ENCODE measurements at regions not wholly inside any gene's neighbourhood (a gene's known extent, or its start where the extent isn't known, plus 50 kb on each side); places are given as distances from the start of the nearest gene placed in this dataset.

DNA sequence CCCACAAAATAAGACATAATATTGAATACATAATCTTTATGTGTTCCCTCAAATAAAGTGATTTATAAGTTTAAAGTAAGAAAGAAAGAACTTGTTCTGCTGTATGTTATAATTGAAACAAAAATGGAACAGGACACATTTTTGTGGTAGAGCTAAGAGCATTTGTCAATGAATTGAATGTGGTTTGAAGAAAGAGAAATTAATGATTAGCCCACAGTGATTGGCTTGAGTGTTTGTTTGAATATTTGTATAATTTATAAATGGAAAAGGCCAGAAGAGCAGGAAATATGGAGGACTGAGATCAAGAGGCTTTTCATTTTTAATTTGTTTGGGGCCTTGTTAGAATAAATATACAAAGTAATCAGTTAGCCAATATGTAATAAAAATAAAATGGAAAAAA, 395.1 kb upstream of the CDH19 start:
- no peak overlapping the region for H4K8ac ChIP-seq (ENCODE audit: extremely low read depth, insufficient read depth, low read length)
- CTCF ChIA-PET (ENCODE audit: partially characterized antibody): no interaction called here
- TF ChIP-seq NANOG (IDR thresholded peaks at IDR 0.05; ENCODE audit: insufficient read depth, low read depth, low read length, poor library complexity, severe bottlenecking): no peak
- TF ChIP-seq SIRT6 (IDR thresholded peaks at IDR 0.05; ENCODE audit: low read length): no peak
- TF ChIP-seq EGR1 (IDR thresholded peaks at IDR 0.05; ENCODE audit: borderline replicate concordance, low read depth, low read length): no peak
- TF ChIP-seq CREB1 (IDR thresholded peaks at IDR 0.05): no peak
- TF ChIP-seq TEAD4 (IDR thresholded peaks at IDR 0.05; ENCODE audit: low read depth, low read length): no peak
- no peak for TF ChIP-seq CEBPB (IDR thresholded peaks at IDR 0.05; ENCODE audit: low read depth, low read length)
- no peak for TF ChIP-seq SRF (IDR thresholded peaks at IDR 0.05; ENCODE audit: low read depth, low read length)
- TF ChIP-seq CTBP2 (IDR thresholded peaks at IDR 0.05; ENCODE audit: borderline replicate concordance, insufficient read depth, insufficient read length, low read length): no peak
- no peak for TF ChIP-seq SP2 (IDR thresholded peaks at IDR 0.05; ENCODE audit: low read length)
- TF ChIP-seq EZH2 (IDR thresholded peaks at IDR 0.05; ENCODE audit: low read depth, low read length, severe bottlenecking): no peak
- no peak for TF ChIP-seq RNF2 (IDR thresholded peaks at IDR 0.05; ENCODE audit: borderline replicate concordance, low read depth, low read length, missing control alignments, poor library complexity, severe bottlenecking)
- no peak for TF ChIP-seq SP4 (IDR thresholded peaks at IDR 0.05; ENCODE audit: low read length)
- no peak for TF ChIP-seq GTF2F1 (IDR thresholded peaks at IDR 0.05; ENCODE audit: borderline replicate concordance, low read depth, low read length)
- no peak for TF ChIP-seq CHD1 (IDR thresholded peaks at IDR 0.05; ENCODE audit: low read depth, low read length)

More for the DNA sequence above, 395.1 kb upstream of the CDH19 start:
- Histone ChIP-seq H3K4me3 (ENCODE audit: extremely low read depth in 1 of 4, insufficient read depth in 2 of 4, low read depth in 3 of 4, low read length in 4 of 4) (no peak overlapping the region), H4K20me1 (replicated peaks in 1 of 2; ENCODE audit: control insufficient read depth in 1 of 2, insufficient read depth in 2 of 2, low read length in 2 of 2) (no peaks in the 10 kb centered on the region), H3K56ac (replicated peaks; ENCODE audit: insufficient read length, low read depth, low read length) (no peak overlapping the region), H2AFZ (ENCODE audit: low read length) (no peak overlapping the region), H3K9me3 (ENCODE audit: insufficient read depth in 2 of 2, low read depth in 1 of 2, low read length in 1 of 2) (no peaks in the 10 kb centered on the region), H2BK12ac (ENCODE audit: low read depth, low read length) (no peak overlapping the region), H3K27me3 (replicated peaks in 1 of 4; ENCODE audit: control insufficient read depth in 3 of 4, extremely low read depth in 1 of 4, insufficient read depth in 3 of 4, low read length in 3 of 4) (no peaks in the 10 kb centered on the region), H3K79me1 (ENCODE audit: low read depth, low read length) (no peaks in the 10 kb centered on the region), H3K79me2 (ENCODE audit: control insufficient read depth in 1 of 2, insufficient read depth in 2 of 2, low read length in 2 of 2) (no peaks in the 10 kb centered on the region), H2BK15ac (ENCODE audit: low read length) (no peak overlapping the region), H3K23ac (ENCODE audit: insufficient read length) (no peak overlapping the region), H4K91ac (replicated peaks; ENCODE audit: insufficient read length, low read length) (no peak overlapping the region), H2BK120ac (replicated peaks; ENCODE audit: low read depth, low read length) (no peak overlapping the region), H3K14ac (ENCODE audit: insufficient read length) (no peak overlapping the region), H3K23me2 (ENCODE audit: low read depth, low read length) (no peaks in the 10 kb centered on the region), H2AK5ac (ENCODE audit: low read depth, low read length) (no peak overlapping the region), H3K9ac (replicated peaks in 1 of 4; ENCODE audit: extremely low read depth in 1 of 4, low read depth in 3 of 4, low read length in 3 of 4) (no peak overlapping the region), H4K5ac (ENCODE audit: insufficient read length, low read depth, low read length) (no peak overlapping the region), H2BK20ac (ENCODE audit: low read length) (no peak overlapping the region), H3K4me1 (replicated peaks in 1 of 4; ENCODE audit: control insufficient read depth in 3 of 4, insufficient read depth in 4 of 4, low read length in 3 of 4) (no peaks in the 10 kb centered on the region), H3K4ac (replicated peaks; ENCODE audit: insufficient read length, low read depth, low read length) (no peak overlapping the region), H3K27ac (ENCODE audit: low read depth, low read length) (no peak overlapping the region), H3K4me2 (ENCODE audit: insufficient read depth in 1 of 2, low read depth in 2 of 2, low read length in 2 of 2) (no peak overlapping the region), H3K36me3 (ENCODE audit: control insufficient read depth in 2 of 4, insufficient read depth in 4 of 4, low read length in 3 of 4) (no peaks in the 10 kb centered on the region), H2BK5ac (ENCODE audit: low read depth, low read length) (no peak overlapping the region), H3K18ac (ENCODE audit: extremely low read depth, low read length) (no peak overlapping the region)
- FAIRE-seq: no peak
- no peak for DNase-seq (ENCODE audit: low read depth in 1 of 2, low spot score in 2 of 2)
- POLR2A ChIA-PET (ENCODE audit: partially characterized antibody): no interaction called here

Data from H1 (cell line).